Activated T-cell treated with anti-CD3 and anti-CD28 coated beads, Interleukin-2, amount 50 U/mL, for 1 hour (primary cell): ENCODE measurements at regions not wholly inside any gene's neighbourhood (a gene's known extent, or its start where the extent isn't known, plus 50 kb on each side); places are given as distances from the start of the nearest gene placed in this dataset.

Experiments used
- DNase-seq: peaks from one replicate; pipeline ENCODE4 v3.0.0-alpha.2; 2020

GRCh38 chr7:46146454-46147255, 225.6 kb upstream of the IGFBP3 start:
- DNase-seq, result no peak

- no peak for DNase-seq
These were observed 224.3 kb upstream of the IGFBP3 start for GRCh38 chr7:46145412-46145811.

GRCh38 chr7:46143949-46144917, 223.2 kb upstream of the IGFBP3 start:
- DNase-seq, result no peak

GRCh38 chr7:46143421-46143820, 222.3 kb upstream of the IGFBP3 start:
- no peak for DNase-seq

GRCh38 chr7:46139079-46139478, 218.0 kb upstream of the IGFBP3 start:
- DNase-seq, result no peak

GRCh38 chr7:46137725-46138124, 216.7 kb upstream of the IGFBP3 start:
- DNase-seq, result no peak

GRCh38 chr7:46135557-46135956, 214.5 kb upstream of the IGFBP3 start:
- DNase-seq, result no peak

GRCh38 chr7:46134795-46135194, 213.7 kb upstream of the IGFBP3 start:
- no peak for DNase-seq

- DNase-seq, result no peak
These were observed 213.3 kb upstream of the IGFBP3 start for GRCh38 chr7:46134385-46134784.

- DNase-seq, result no peak
These were observed 212.7 kb upstream of the IGFBP3 start for GRCh38 chr7:46133751-46134150.

GRCh38 chr7:46133072-46133471, 212.0 kb upstream of the IGFBP3 start:
- DNase-seq, result no peak

GRCh38 chr7:46131916-46132795, 211.1 kb upstream of the IGFBP3 start:
- DNase-seq, result no peak

- no peak for DNase-seq
These were observed 208.8 kb upstream of the IGFBP3 start for GRCh38 chr7:46129831-46130230.

- DNase-seq, result no peak
These were observed 206.7 kb upstream of the IGFBP3 start for GRCh38 chr7:46127814-46128213.

- DNase-seq, result no peak
These were observed 205.7 kb upstream of the IGFBP3 start for GRCh38 chr7:46126675-46127300.

GRCh38 chr7:46123756-46124343, 202.8 kb upstream of the IGFBP3 start:
- DNase-seq, result no peak

- DNase-seq, result no peak
These were observed 194.3 kb upstream of the IGFBP3 start for GRCh38 chr7:46115410-46115809.

GRCh38 chr7:46109437-46109836, 188.4 kb upstream of the IGFBP3 start:
- DNase-seq, result no peak

- DNase-seq, result no peak
These were observed 187.2 kb upstream of the IGFBP3 start for GRCh38 chr7:46108272-46108671.

- DNase-seq, result no peak
These were observed 186.6 kb upstream of the IGFBP3 start for GRCh38 chr7:46107610-46108217.

- no peak for DNase-seq
These were observed 179.4 kb upstream of the IGFBP3 start for GRCh38 chr7:46100521-46100920.

GRCh38 chr7:46099076-46099475, 178.0 kb upstream of the IGFBP3 start:
- no peak for DNase-seq
